Testis (tissue), 2 donors: ENCODE measurements at regions not wholly inside any gene's neighbourhood (a gene's known extent, or its start where the extent isn't known, plus 50 kb on each side); places are given as distances from the start of the nearest gene placed in this dataset.

Source experiments
- DNase-seq: peaks from one replicate; pipeline ENCODE4 v3.0.0-alpha.2; 2019
- H3K27ac ChIP-seq, 2 donors: fragments of 200-600 bp; sonication (generic); one replicate each; pipeline ENCODE4 v1.5.1; 2019
- H3K27me3 ChIP-seq: fragments of 200-600 bp; sonication (generic); one replicate; pipeline ENCODE4 v1.5.1; 2019
- H3K36me3 ChIP-seq: fragments of 200-600 bp; sonication (generic); one replicate; pipeline ENCODE4 v1.5.1; 2017; ENCODE audit warnings: low read depth; ENCODE audit errors: missing control alignments
- H3K4me1 ChIP-seq: fragments of 200-600 bp; sonication (generic); one replicate; pipeline ENCODE4 v1.5.1; 2019
- H3K4me3 ChIP-seq, 2 donors: fragments of 200-600 bp; sonication (generic); one replicate each; pipeline ENCODE4 v1.5.1; 2017 to 2019
- H3K9me3 ChIP-seq: fragments of 200-600 bp; sonication (generic); one replicate; pipeline ENCODE4 v1.5.1; 2017
- CTCF ChIP-seq, 3 experiments: fragments of 450-650 bp in 2 of 3; fragments of 200-600 bp in 1 of 3; sonication (generic) in 1 of 3; IDR thresholded peaks; one replicate each; pipeline ENCODE4 v1.5.1; 2016 to 2019; ENCODE audit warnings: antibody characterized with exemption in 3 of 3, mild to moderate bottlenecking in 2 of 3, moderate library complexity in 1 of 3
- POLR2A ChIP-seq: fragments of 450-650 bp; IDR thresholded peaks from one replicate; pipeline ENCODE4 v1.6.1; 2017; ENCODE audit warnings: antibody characterized with exemption, mild to moderate bottlenecking, moderate library complexity
- WGBS, 2 donors: methylation state at CpG; one replicate each; pipeline ENCODE4 v1.1.5; 2018; 5-methylcytosine and 5-hydroxymethylcytosine counted together
- intact Hi-C: fragments of 100-400 bp; cut with DNase I; formaldehyde crosslinking; loops from one replicate; pipeline ENCODE4 v1.15.1; 2023; ENCODE audit warnings: low total_unique reads

- H3K36me3 ChIP-seq: no peaks in the 10 kb centered on the region
These were observed 217.4 kb upstream of the GIMD1 start for GRCh38 chr4:106585915-106586349.

GRCh38 chr4:106584337-106584989 lies 215.9 kb upstream of the GIMD1 start:
- Histone ChIP-seq H3K27ac (no peak overlapping the region), H3K4me1 (no peaks in the 10 kb centered on the region), H3K36me3 (no peaks in the 10 kb centered on the region), H3K9me3 (no peaks in the 10 kb centered on the region), H3K27me3 (no peaks in the 10 kb centered on the region), H3K4me3 (no peak overlapping the region)
- intact Hi-C loops: no loop called here
- DNase-seq: no peak
- TF ChIP-seq POLR2A: no peak
- no peak for TF ChIP-seq CTCF (IDR thresholded peaks at IDR 0.05)

More at GRCh38 chr4:106585915-106586349, 217.4 kb upstream of the GIMD1 start:
- intact Hi-C loops: no loop called here
- TF ChIP-seq CTCF (IDR thresholded peaks at IDR 0.05) (no peak), POLR2A (no peak)
- no peak for DNase-seq
- H3K27ac ChIP-seq: no peak overlapping the region
- H3K4me3 ChIP-seq: no peak overlapping the region
- H3K9me3 ChIP-seq: no peaks in the 10 kb centered on the region
- no peaks in the 10 kb centered on the region for H3K4me1 ChIP-seq
- H3K27me3 ChIP-seq: no peaks in the 10 kb centered on the region
- WGBS, 2 donors: 42 to 56% methylated on average over 1 of the region's 1 CpG

- WGBS, 2 donors: 44 to 47% methylated on average over 2 of the region's 2 CpGs
- intact Hi-C loops: no loop called here
- Histone ChIP-seq H3K9me3 (no peaks in the 10 kb centered on the region), H3K27ac (no peak overlapping the region), H3K27me3 (no peaks in the 10 kb centered on the region), H3K36me3 (no peaks in the 10 kb centered on the region), H3K4me3 (no peak overlapping the region), H3K4me1 (no peaks in the 10 kb centered on the region)
- no peak for TF ChIP-seq POLR2A
- no peak for TF ChIP-seq CTCF (IDR thresholded peaks at IDR 0.05)
- DNase-seq: no peak
These were observed 215.0 kb upstream of the GIMD1 start for GRCh38 chr4:106583567-106583966.

GRCh38 chr4:106583108-106583507 lies 214.5 kb upstream of the GIMD1 start:
- TF ChIP-seq CTCF (IDR thresholded peaks at IDR 0.05): no peak
- TF ChIP-seq POLR2A: no peak
- 89 to 93% methylated on average over 2 of the region's 2 CpGs for whole genome bisulfite sequencing, 2 donors
- Histone ChIP-seq H3K9me3 (no peaks in the 10 kb centered on the region), H3K4me3 (no peak overlapping the region), H3K4me1 (no peaks in the 10 kb centered on the region), H3K27me3 (no peaks in the 10 kb centered on the region), H3K27ac (no peak overlapping the region), H3K36me3 (no peaks in the 10 kb centered on the region)
- DNase-seq: no peak
- intact Hi-C loops: no loop called here

GRCh38 chr4:106582103-106582502 lies 213.5 kb upstream of the GIMD1 start:
- DNase-seq: no peak
- no peak overlapping the region for H3K4me3 ChIP-seq
- H3K36me3 ChIP-seq: no peaks in the 10 kb centered on the region
- no peaks in the 10 kb centered on the region for H3K9me3 ChIP-seq
- H3K4me1 ChIP-seq: no peaks in the 10 kb centered on the region
- intact Hi-C loops: no loop called here
- no peaks in the 10 kb centered on the region for H3K27me3 ChIP-seq
- TF ChIP-seq POLR2A: no peak
- no peak for TF ChIP-seq CTCF (IDR thresholded peaks at IDR 0.05)
- no peak overlapping the region for H3K27ac ChIP-seq
